ENCODE measurements at regions not wholly inside any gene's neighbourhood (a gene's known extent, or its start where the extent isn't known, plus 50 kb on each side); places are given as distances from the start of the nearest gene placed in this dataset.

- no peak for TF ChIP-seq POLR2AphosphoS5 (IDR thresholded peaks at IDR 0.05; ENCODE audit: low read depth)
- TF ChIP-seq CTCF (IDR thresholded peaks at IDR 0.05; ENCODE audit: insufficient read depth, low read length), result no peak
- TF ChIP-seq SPI1 (IDR thresholded peaks at IDR 0.05; ENCODE audit: borderline replicate concordance, low read depth), result no peak
- TF ChIP-seq GABPA (IDR thresholded peaks at IDR 0.05; ENCODE audit: low read depth), result no peak
These were observed 211.2 kb downstream of the ABCC12 start for GRCh38 chr16:47944589-47944988.
